GM23248 (cell line): ENCODE measurements at regions not wholly inside any gene's neighbourhood (a gene's known extent, or its start where the extent isn't known, plus 50 kb on each side); places are given as distances from the start of the nearest gene placed in this dataset.

Source experiments
- EZH2 ChIP-seq: fragments of 200-600 bp; sonication (generic); IDR thresholded peaks from 2 replicates; pipeline ENCODE4 v1.6.1; 2018; ENCODE audit warnings: antibody characterized with exemption, mild to moderate bottlenecking; ENCODE audit not compliant: insufficient read depth, poor library complexity, severe bottlenecking
- EZH2phosphoT487 ChIP-seq: fragments of 200-600 bp; sonication (generic); IDR thresholded peaks from 2 replicates; pipeline ENCODE4 v1.6.1; 2018; ENCODE audit warnings: antibody characterized with exemption, moderate library complexity, mild to moderate bottlenecking, low read depth; ENCODE audit not compliant: insufficient read depth

- TF ChIP-seq EZH2 (no peak), EZH2phosphoT487 (no peak)
Measured at GRCh38 chr13:80227645-80228044, 113.3 kb downstream of the SPRY2 start.
